K562 (cell line): ENCODE measurements at regions not wholly inside any gene's neighbourhood (a gene's known extent, or its start where the extent isn't known, plus 50 kb on each side); places are given as distances from the start of the nearest gene placed in this dataset.

Experiments
- CBFB ChIP-seq: sonication (generic); formaldehyde crosslinking; IDR thresholded peaks from 2 replicates; pipeline ENCODE4 v1.4.0; 2020; ENCODE audit warnings: mild to moderate bottlenecking, missing genetic modification reagents
- JUN ChIP-seq, 2 experiments: sonication (generic) in 1 of 2; formaldehyde crosslinking in 1 of 2; IDR thresholded peaks; 2 replicates each; pipeline versions ENCODE4 v1.6.1 to v1.8.0; 2012 to 2022; ENCODE audit warnings: borderline replicate concordance in 2 of 2, mild to moderate bottlenecking in 2 of 2, improper control_type of control experiment in 1 of 2, low read depth in 1 of 2, low read length in 1 of 2, missing genetic modification reagents in 1 of 2
- JUND ChIP-seq, 2 experiments: IDR thresholded peaks; 2 replicates in 1 of 2; 3 replicates in 1 of 2; pipeline ENCODE4 v1.6.1; 2011; ENCODE audit warnings: borderline replicate concordance in 2 of 2, low read depth in 2 of 2, low read length in 2 of 2, improper control_type of control experiment in 1 of 2, missing biosample characterization in 1 of 2, missing genetic modification characterization in 1 of 2, missing genetic modification reagents in 1 of 2
- ZBTB1 ChIP-seq: sonication (generic); formaldehyde crosslinking; IDR thresholded peaks from 2 replicates; pipeline ENCODE4 v1.8.1; 2023; ENCODE audit warnings: missing genetic modification reagents, low read depth, mild to moderate bottlenecking, borderline replicate concordance
- ZSCAN29 ChIP-seq: fragments of 450-650 bp; IDR thresholded peaks from 2 replicates; pipeline ENCODE4 v1.6.1; 2017
- TF ChIP-seq, protein P1 (sequence below), 3 experiments: IDR thresholded peaks in 2 of 3; conservative IDR thresholded peaks in 1 of 3; 2 replicates each; pipeline ENCODE4 v1.5.1; 2011 to 2012; ENCODE audit warnings: low read length in 3 of 3, mild to moderate bottlenecking in 3 of 3, control low read depth in 2 of 3, improper control_type of control experiment in 1 of 3, inconsistent platforms in 1 of 3, low read depth in 1 of 3, mixed read lengths in 1 of 3, moderate library complexity in 1 of 3; ENCODE audit not compliant: insufficient read depth in 2 of 3

DNA sequence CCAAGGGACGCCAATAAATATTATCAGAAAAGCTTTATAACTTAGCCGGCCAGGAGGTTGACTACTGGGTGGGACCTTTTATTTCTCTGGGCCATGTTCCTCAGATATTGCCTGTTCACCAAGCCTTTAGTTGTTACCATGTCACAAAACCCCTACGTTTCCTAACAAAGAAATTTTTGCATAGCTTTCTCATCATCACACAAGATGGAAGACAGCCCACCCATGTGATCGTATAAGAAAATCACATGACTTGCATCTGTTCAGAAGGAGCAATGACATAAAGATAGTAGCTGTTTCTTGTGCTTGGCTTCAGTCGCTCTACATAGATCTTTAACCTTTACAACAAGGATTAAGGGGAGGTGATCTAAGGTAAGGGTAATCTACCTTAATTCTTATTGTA lies 88.9 kb upstream of the NGF start:
- no peak for TF ChIP-seq ZSCAN29
- TF ChIP-seq JUND (IDR thresholded peaks at IDR 0.05; ENCODE audit: borderline replicate concordance, low read depth, low read length), result no peak
- TF ChIP-seq JUND (tag; IDR thresholded peaks at IDR 0.05; ENCODE audit: borderline replicate concordance, low read depth, low read length), result no peak
- no peak for TF ChIP-seq ZBTB1 (CRISPR knock-in tag)
- TF ChIP-seq CBFB, result no peak
- TF ChIP-seq, protein P1, sequence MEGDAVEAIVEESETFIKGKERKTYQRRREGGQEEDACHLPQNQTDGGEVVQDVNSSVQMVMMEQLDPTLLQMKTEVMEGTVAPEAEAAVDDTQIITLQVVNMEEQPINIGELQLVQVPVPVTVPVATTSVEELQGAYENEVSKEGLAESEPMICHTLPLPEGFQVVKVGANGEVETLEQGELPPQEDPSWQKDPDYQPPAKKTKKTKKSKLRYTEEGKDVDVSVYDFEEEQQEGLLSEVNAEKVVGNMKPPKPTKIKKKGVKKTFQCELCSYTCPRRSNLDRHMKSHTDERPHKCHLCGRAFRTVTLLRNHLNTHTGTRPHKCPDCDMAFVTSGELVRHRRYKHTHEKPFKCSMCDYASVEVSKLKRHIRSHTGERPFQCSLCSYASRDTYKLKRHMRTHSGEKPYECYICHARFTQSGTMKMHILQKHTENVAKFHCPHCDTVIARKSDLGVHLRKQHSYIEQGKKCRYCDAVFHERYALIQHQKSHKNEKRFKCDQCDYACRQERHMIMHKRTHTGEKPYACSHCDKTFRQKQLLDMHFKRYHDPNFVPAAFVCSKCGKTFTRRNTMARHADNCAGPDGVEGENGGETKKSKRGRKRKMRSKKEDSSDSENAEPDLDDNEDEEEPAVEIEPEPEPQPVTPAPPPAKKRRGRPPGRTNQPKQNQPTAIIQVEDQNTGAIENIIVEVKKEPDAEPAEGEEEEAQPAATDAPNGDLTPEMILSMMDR (IDR thresholded peaks at IDR 0.05 in 2 of 3, conservative IDR thresholded peaks at IDR 0.05 in 1 of 3; ENCODE audit: insufficient read depth in 2 of 3, low read depth in 1 of 3, low read length in 3 of 3), result no peak
- TF ChIP-seq JUN (IDR thresholded peaks at IDR 0.05; ENCODE audit: borderline replicate concordance, low read depth, low read length), result no peak
- TF ChIP-seq JUN (CRISPR knock-in tag; IDR thresholded peaks at IDR 0.05; ENCODE audit: borderline replicate concordance), result no peak
